GM04504 (cell line): ENCODE measurements at regions not wholly inside any gene's neighbourhood (a gene's known extent, or its start where the extent isn't known, plus 50 kb on each side); places are given as distances from the start of the nearest gene placed in this dataset.

Source experiments
- DNase-seq: peaks from one replicate; pipeline ENCODE4 v3.0.0-alpha.2; 2012; ENCODE audit warnings: low read depth

GRCh38 chr2:123935405-123935804, 89.7 kb upstream of the CNTNAP5 start:
- no peak for DNase-seq

- DNase-seq: no peak
These were observed 71.2 kb upstream of the CNTNAP5 start for GRCh38 chr2:123953846-123954245.

- no peak for DNase-seq
These were observed 67.1 kb upstream of the CNTNAP5 start for GRCh38 chr2:123958011-123958410.

GRCh38 chr2:123961576-123961975, 63.5 kb upstream of the CNTNAP5 start:
- DNase-seq: no peak

GRCh38 chr2:123971564-123972318, 53.3 kb upstream of the CNTNAP5 start:
- DNase-seq: no peak
